GM23338 (cell line): ENCODE measurements at regions not wholly inside any gene's neighbourhood (a gene's known extent, or its start where the extent isn't known, plus 50 kb on each side); places are given as distances from the start of the nearest gene placed in this dataset.

ENCODE experiments used
- ATAC-seq: fragments of 200-7000 bp; cut with Tn5 transposase; 3 replicates; pipeline ENCODE4 v1.9.1; 2020
- DNase-seq: peaks from one replicate; pipeline ENCODE4 v3.0.0-alpha.2; 2015; ENCODE audit warnings: low spot score
- H2AFZ ChIP-seq: fragments of 200-600 bp; sonication (generic); 2 replicates; pipeline ENCODE4 v1.8.0; 2016; ENCODE audit warnings: antibody characterized with exemption, mild to moderate bottlenecking, moderate library complexity
- H3F3A ChIP-seq: fragments of 200-600 bp; sonication (generic); replicated peaks from 2 replicates; pipeline ENCODE4 v1.8.0; 2017; ENCODE audit warnings: antibody characterized with exemption, mixed run types, low read depth
- H3K27ac ChIP-seq: fragments of 200-600 bp; sonication (generic); 2 replicates; pipeline ENCODE4 v1.6.1; 2016; ENCODE audit warnings: low read depth
- H3K27me3 ChIP-seq: fragments of 200-600 bp; sonication (generic); 2 replicates; pipeline ENCODE4 v1.8.0; 2016; ENCODE audit warnings: mild to moderate bottlenecking, mixed run types, moderate library complexity; ENCODE audit not compliant: insufficient read depth
- H3K36me3 ChIP-seq: fragments of 200-600 bp; sonication (generic); 2 replicates; pipeline ENCODE4 v1.8.0; 2016; ENCODE audit warnings: mild to moderate bottlenecking; ENCODE audit not compliant: insufficient read depth
- H3K4me1 ChIP-seq: fragments of 200-600 bp; sonication (generic); 2 replicates; pipeline ENCODE4 v1.8.0; 2016; ENCODE audit warnings: mild to moderate bottlenecking, moderate library complexity; ENCODE audit not compliant: insufficient read depth
- H3K4me2 ChIP-seq: fragments of 200-600 bp; sonication (generic); 2 replicates; pipeline ENCODE4 v1.7.1; 2017; ENCODE audit warnings: mixed run types
- H3K4me3 ChIP-seq: fragments of 200-600 bp; sonication (generic); 2 replicates; pipeline ENCODE4 v1.6.1; 2016; ENCODE audit warnings: mixed run types
- H3K79me2 ChIP-seq: fragments of 200-600 bp; sonication (generic); replicated peaks from 2 replicates; pipeline ENCODE4 v1.8.0; 2017; ENCODE audit warnings: mild to moderate bottlenecking; ENCODE audit not compliant: insufficient read depth
- H3K9me2 ChIP-seq: fragments of 200-600 bp; sonication (generic); 2 replicates; pipeline ENCODE4 v1.8.0; 2017; ENCODE audit not compliant: insufficient read depth
- H4K20me1 ChIP-seq: fragments of 200-600 bp; sonication (generic); replicated peaks from 2 replicates; pipeline ENCODE4 v1.8.0; 2017; ENCODE audit warnings: mild to moderate bottlenecking; ENCODE audit not compliant: insufficient read depth
- H3K27ac Mint-ChIP-seq: 2 replicates; pipeline ENCODE4 v1.8.0; 2020; ENCODE audit warnings: inconsistent platforms, mild to moderate bottlenecking, moderate library complexity, mixed read lengths
- H3K27me3 Mint-ChIP-seq: 3 replicates; pipeline ENCODE4 v1.8.0; 2022; ENCODE audit warnings: low read depth, mild to moderate bottlenecking, moderate library complexity, mixed read lengths, inconsistent platforms; ENCODE audit not compliant: insufficient read depth, poor library complexity
- H3K36me3 Mint-ChIP-seq: 3 replicates; pipeline ENCODE4 v1.8.0; 2021; ENCODE audit warnings: low read depth, mild to moderate bottlenecking, inconsistent platforms, moderate library complexity, mixed read lengths
- H3K4me1 Mint-ChIP-seq: 3 replicates; pipeline ENCODE4 v1.8.0; 2020; ENCODE audit warnings: mild to moderate bottlenecking, inconsistent platforms, mixed read lengths
- H3K4me3 Mint-ChIP-seq: 3 replicates; pipeline ENCODE4 v1.8.0; 2021; ENCODE audit warnings: moderate library complexity, mild to moderate bottlenecking, inconsistent platforms, mixed read lengths
- H3K9me3 Mint-ChIP-seq: 3 replicates; pipeline ENCODE4 v1.8.0; 2020; ENCODE audit warnings: moderate library complexity, mild to moderate bottlenecking, inconsistent platforms, mixed read lengths
- JUNB ChIP-seq: IDR thresholded peaks from one replicate; pipeline ENCODE4 v1.6.1; 2016; ENCODE audit warnings: antibody characterized with exemption; ENCODE audit not compliant: unreplicated experiment
- STAT1 ChIP-seq: IDR thresholded peaks from one replicate; pipeline ENCODE4 v1.6.1; 2016; ENCODE audit warnings: antibody characterized with exemption; ENCODE audit not compliant: unreplicated experiment
- ZNF114 ChIP-seq: fragments of 250-450 bp; sonication (Bioruptor Pico); IDR thresholded peaks from 2 replicates; pipeline ENCODE4 v1.5.0; 2020; ENCODE audit warnings: mild to moderate bottlenecking, moderate library complexity
- ZNF331 ChIP-seq: fragments of 250-450 bp; sonication (Bioruptor Pico); IDR thresholded peaks from 2 replicates; pipeline ENCODE4 v1.5.0; 2020; ENCODE audit warnings: low read depth, mild to moderate bottlenecking, moderate library complexity
- TF ChIP-seq, protein P1 (sequence below): fragments of 250-450 bp; sonication (Bioruptor Pico); IDR thresholded peaks from 2 replicates; pipeline ENCODE4 v1.5.0; 2020; ENCODE audit warnings: mild to moderate bottlenecking, moderate library complexity
- TF ChIP-seq, protein P2 (sequence below), 2 experiments: fragments of 200-600 bp in 1 of 2; sonication (generic) in 1 of 2; conservative IDR thresholded peaks; 2 replicates each; pipeline versions ENCODE4 v1.5.1 to v1.6.1; 2016 to 2017; ENCODE audit warnings: antibody characterized with exemption in 2 of 2, low read depth in 2 of 2, mild to moderate bottlenecking in 2 of 2, moderate library complexity in 1 of 2
- TF ChIP-seq, protein P3 (sequence below): IDR thresholded peaks from one replicate; pipeline ENCODE4 v1.6.1; 2018; ENCODE audit warnings: antibody characterized with exemption; ENCODE audit not compliant: unreplicated experiment

DNA sequence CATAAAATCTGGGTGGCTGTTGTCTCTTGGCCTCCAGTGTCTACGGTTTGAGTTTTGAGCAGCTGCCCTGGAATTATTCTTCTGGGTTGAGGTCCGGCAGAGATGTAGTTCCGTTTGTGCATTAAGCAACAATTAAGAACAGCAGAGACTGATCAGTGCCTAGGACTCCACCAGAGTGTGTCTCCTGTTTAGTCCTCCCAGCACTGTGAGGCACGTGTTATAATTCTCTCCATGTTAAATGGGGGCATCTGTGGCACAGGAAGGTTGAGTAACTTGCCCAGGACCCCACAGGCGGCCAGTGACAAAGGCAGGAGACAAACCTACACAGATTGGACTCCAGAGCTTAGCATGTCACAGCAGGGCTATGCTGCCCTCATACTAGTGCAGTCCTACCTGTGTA lies 225.1 kb downstream of the CBLN1 start:
- Histone ChIP-seq H3K4me3 (no peak overlapping the region), H3F3A (no peaks in the 10 kb centered on the region), H3K4me1 (peaks cover 11% of the 10 kb centered on the region), H3K9me2 (no peaks in the 10 kb centered on the region), H3K79me2 (no peaks in the 10 kb centered on the region), H3K27me3 (no peaks in the 10 kb centered on the region), H3K4me2 (no peak overlapping the region), H2AFZ (peak overlapping the region; percentile 81; the same call in 1 of the 2 replicates), H3K27ac (no peak overlapping the region), H3K36me3 (no peaks in the 10 kb centered on the region), H4K20me1 (no peaks in the 10 kb centered on the region)
- no peak for TF ChIP-seq JUNB
- TF ChIP-seq STAT1: no peak
- no peak for TF ChIP-seq ZNF114 (CRISPR knock-in tag)
- TF ChIP-seq, protein P1, sequence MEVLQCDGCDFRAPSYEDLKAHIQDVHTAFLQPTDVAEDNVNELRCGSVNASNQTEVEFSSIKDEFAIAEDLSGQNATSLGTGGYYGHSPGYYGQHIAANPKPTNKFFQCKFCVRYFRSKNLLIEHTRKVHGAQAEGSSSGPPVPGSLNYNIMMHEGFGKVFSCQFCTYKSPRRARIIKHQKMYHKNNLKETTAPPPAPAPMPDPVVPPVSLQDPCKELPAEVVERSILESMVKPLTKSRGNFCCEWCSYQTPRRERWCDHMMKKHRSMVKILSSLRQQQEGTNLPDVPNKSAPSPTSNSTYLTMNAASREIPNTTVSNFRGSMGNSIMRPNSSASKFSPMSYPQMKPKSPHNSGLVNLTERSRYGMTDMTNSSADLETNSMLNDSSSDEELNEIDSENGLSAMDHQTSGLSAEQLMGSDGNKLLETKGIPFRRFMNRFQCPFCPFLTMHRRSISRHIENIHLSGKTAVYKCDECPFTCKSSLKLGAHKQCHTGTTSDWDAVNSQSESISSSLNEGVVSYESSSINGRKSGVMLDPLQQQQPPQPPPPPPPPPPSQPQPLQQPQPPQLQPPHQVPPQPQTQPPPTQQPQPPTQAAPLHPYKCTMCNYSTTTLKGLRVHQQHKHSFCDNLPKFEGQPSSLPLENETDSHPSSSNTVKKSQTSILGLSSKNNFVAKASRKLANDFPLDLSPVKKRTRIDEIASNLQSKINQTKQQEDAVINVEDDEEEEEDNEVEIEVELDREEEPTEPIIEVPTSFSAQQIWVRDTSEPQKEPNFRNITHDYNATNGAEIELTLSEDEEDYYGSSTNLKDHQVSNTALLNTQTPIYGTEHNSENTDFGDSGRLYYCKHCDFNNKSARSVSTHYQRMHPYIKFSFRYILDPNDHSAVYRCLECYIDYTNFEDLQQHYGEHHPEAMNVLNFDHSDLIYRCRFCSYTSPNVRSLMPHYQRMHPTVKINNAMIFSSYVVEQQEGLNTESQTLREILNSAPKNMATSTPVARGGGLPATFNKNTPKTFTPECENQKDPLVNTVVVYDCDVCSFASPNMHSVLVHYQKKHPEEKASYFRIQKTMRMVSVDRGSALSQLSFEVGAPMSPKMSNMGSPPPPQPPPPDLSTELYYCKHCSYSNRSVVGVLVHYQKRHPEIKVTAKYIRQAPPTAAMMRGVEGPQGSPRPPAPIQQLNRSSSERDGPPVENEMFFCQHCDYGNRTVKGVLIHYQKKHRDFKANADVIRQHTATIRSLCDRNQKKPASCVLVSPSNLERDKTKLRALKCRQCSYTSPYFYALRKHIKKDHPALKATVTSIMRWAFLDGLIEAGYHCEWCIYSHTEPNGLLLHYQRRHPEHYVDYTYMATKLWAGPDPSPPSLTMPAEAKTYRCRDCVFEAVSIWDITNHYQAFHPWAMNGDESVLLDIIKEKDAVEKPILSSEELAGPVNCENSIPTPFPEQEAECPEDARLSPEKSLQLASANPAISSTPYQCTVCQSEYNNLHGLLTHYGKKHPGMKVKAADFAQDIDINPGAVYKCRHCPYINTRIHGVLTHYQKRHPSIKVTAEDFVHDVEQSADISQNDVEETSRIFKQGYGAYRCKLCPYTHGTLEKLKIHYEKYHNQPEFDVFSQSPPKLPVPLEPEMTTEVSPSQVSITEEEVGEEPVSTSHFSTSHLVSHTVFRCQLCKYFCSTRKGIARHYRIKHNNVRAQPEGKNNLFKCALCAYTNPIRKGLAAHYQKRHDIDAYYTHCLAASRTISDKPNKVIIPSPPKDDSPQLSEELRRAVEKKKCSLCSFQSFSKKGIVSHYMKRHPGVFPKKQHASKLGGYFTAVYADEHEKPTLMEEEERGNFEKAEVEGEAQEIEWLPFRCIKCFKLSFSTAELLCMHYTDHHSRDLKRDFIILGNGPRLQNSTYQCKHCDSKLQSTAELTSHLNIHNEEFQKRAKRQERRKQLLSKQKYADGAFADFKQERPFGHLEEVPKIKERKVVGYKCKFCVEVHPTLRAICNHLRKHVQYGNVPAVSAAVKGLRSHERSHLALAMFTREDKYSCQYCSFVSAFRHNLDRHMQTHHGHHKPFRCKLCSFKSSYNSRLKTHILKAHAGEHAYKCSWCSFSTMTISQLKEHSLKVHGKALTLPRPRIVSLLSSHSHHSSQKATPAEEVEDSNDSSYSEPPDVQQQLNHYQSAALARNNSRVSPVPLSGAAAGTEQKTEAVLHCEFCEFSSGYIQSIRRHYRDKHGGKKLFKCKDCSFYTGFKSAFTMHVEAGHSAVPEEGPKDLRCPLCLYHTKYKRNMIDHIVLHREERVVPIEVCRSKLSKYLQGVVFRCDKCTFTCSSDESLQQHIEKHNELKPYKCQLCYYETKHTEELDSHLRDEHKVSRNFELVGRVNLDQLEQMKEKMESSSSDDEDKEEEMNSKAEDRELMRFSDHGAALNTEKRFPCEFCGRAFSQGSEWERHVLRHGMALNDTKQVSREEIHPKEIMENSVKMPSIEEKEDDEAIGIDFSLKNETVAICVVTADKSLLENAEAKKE (CRISPR knock-in tag): no peak
- TF ChIP-seq, protein P2, sequence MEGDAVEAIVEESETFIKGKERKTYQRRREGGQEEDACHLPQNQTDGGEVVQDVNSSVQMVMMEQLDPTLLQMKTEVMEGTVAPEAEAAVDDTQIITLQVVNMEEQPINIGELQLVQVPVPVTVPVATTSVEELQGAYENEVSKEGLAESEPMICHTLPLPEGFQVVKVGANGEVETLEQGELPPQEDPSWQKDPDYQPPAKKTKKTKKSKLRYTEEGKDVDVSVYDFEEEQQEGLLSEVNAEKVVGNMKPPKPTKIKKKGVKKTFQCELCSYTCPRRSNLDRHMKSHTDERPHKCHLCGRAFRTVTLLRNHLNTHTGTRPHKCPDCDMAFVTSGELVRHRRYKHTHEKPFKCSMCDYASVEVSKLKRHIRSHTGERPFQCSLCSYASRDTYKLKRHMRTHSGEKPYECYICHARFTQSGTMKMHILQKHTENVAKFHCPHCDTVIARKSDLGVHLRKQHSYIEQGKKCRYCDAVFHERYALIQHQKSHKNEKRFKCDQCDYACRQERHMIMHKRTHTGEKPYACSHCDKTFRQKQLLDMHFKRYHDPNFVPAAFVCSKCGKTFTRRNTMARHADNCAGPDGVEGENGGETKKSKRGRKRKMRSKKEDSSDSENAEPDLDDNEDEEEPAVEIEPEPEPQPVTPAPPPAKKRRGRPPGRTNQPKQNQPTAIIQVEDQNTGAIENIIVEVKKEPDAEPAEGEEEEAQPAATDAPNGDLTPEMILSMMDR (conservative IDR thresholded peaks at IDR 0.05; ENCODE audit: low read depth in 2 of 2): no peak
- no peak for TF ChIP-seq ZNF331
- TF ChIP-seq, protein P3, sequence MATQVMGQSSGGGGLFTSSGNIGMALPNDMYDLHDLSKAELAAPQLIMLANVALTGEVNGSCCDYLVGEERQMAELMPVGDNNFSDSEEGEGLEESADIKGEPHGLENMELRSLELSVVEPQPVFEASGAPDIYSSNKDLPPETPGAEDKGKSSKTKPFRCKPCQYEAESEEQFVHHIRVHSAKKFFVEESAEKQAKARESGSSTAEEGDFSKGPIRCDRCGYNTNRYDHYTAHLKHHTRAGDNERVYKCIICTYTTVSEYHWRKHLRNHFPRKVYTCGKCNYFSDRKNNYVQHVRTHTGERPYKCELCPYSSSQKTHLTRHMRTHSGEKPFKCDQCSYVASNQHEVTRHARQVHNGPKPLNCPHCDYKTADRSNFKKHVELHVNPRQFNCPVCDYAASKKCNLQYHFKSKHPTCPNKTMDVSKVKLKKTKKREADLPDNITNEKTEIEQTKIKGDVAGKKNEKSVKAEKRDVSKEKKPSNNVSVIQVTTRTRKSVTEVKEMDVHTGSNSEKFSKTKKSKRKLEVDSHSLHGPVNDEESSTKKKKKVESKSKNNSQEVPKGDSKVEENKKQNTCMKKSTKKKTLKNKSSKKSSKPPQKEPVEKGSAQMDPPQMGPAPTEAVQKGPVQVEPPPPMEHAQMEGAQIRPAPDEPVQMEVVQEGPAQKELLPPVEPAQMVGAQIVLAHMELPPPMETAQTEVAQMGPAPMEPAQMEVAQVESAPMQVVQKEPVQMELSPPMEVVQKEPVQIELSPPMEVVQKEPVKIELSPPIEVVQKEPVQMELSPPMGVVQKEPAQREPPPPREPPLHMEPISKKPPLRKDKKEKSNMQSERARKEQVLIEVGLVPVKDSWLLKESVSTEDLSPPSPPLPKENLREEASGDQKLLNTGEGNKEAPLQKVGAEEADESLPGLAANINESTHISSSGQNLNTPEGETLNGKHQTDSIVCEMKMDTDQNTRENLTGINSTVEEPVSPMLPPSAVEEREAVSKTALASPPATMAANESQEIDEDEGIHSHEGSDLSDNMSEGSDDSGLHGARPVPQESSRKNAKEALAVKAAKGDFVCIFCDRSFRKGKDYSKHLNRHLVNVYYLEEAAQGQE: no peak
- no peaks in the 10 kb centered on the region for H3K9me3 Mint-ChIP-seq
- ATAC-seq (no peak), DNase-seq (no peak)
- peaks cover 3% of the 10 kb centered on the region for H3K27me3 Mint-ChIP-seq
- no peak overlapping the region for H3K4me3 Mint-ChIP-seq
- peaks cover 11% of the 10 kb centered on the region for H3K4me1 Mint-ChIP-seq
- no peaks in the 10 kb centered on the region for H3K36me3 Mint-ChIP-seq
- no peak overlapping the region for H3K27ac Mint-ChIP-seq
